ENCODE measurements at regions not wholly inside any gene's neighbourhood (a gene's known extent, or its start where the extent isn't known, plus 50 kb on each side); places are given as distances from the start of the nearest gene placed in this dataset.

DNA sequence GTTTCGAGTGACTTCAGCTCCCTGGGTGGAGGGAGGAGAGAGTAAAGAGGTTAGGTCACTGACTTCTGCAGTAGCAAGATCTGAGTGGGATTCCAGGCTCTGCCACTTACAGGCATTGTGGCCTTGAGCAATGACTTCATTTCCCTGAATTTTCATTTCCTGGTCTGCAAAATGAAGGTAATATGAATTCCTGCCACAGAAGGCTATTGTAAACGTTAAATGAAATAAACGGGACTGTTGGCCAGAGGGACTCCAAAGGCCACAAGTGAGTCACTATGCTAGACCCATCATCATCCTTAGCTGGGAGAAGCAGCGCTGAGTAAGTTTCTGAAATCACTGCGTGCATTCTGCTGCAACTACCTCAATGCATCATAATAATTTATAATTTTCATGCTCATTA lies 807.8 kb downstream of the AACS start:
- Histone ChIP-seq H3K9me3 (peaks cover 0 to 27% (median 2%) of the 10 kb centered on the region in 8 donors), H3K27ac (peak overlapping the region in 7 of 8 donors; percentile 54 to 73 (median 67)), H3K36me3 (no peaks in the 10 kb centered on the region), H3K4me3 (no peak overlapping the region), H3K27me3 (replicated peaks in 1 of 7) (no peaks in the 10 kb centered on the region), H3K4me1 (no peaks in the 10 kb centered on the region)
- no peak for DNase-seq
- 56 to 69% (median 63%) methylated on average over 5 of the region's 5 CpGs for WGBS, 5 donors
- TF ChIP-seq, protein P1, sequence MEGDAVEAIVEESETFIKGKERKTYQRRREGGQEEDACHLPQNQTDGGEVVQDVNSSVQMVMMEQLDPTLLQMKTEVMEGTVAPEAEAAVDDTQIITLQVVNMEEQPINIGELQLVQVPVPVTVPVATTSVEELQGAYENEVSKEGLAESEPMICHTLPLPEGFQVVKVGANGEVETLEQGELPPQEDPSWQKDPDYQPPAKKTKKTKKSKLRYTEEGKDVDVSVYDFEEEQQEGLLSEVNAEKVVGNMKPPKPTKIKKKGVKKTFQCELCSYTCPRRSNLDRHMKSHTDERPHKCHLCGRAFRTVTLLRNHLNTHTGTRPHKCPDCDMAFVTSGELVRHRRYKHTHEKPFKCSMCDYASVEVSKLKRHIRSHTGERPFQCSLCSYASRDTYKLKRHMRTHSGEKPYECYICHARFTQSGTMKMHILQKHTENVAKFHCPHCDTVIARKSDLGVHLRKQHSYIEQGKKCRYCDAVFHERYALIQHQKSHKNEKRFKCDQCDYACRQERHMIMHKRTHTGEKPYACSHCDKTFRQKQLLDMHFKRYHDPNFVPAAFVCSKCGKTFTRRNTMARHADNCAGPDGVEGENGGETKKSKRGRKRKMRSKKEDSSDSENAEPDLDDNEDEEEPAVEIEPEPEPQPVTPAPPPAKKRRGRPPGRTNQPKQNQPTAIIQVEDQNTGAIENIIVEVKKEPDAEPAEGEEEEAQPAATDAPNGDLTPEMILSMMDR (IDR thresholded peaks at IDR 0.05 in 8 of 11, conservative IDR thresholded peaks at IDR 0.05 in 3 of 11) = peak in 4 of 11 experiments; percentile 8 to 18 (median 14)
- TF ChIP-seq POLR2A (IDR thresholded peaks at IDR 0.05) (no peak), POLR2AphosphoS5 (IDR thresholded peaks at IDR 0.05) (peak in 1 of 3 donors; percentile 39)
- intact Hi-C loops (cut with DNase I; ENCODE audit: low total_unique reads) = no loop called here

DNA sequence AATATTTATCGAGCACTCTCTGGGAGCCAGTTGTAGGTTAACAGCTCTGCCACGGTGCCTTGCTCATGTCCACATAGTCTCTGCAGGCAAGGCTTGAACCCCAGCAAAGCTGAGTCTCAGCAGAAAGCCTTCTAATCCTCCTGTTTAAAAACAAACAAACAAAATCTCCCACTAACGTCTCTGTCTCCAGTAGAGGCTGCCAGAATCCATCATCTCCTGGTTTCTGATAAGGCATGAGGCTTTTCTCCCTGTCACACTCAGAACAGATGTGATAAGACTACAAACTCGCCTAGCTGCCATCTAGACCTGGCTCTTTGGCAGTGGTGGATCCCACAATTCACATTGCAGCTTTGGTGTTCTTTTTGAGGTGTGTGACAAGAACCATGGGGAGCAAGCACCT lies 813.2 kb downstream of the AACS start:
- no peak for DNase-seq
- Histone ChIP-seq H3K27ac (no peak overlapping the region), H3K9me3 (peaks cover 0 to 11% (median 0%) of the 10 kb centered on the region in 8 donors), H3K36me3 (no peaks in the 10 kb centered on the region), H3K4me1 (no peaks in the 10 kb centered on the region), H3K27me3 (replicated peaks in 1 of 7) (no peaks in the 10 kb centered on the region), H3K4me3 (no peak overlapping the region)
- 35 to 52% (median 38%) methylated on average over 4 of the region's 4 CpGs for WGBS, 5 donors
- intact Hi-C loops (cut with DNase I; ENCODE audit: low total_unique reads) = no loop called here
- TF ChIP-seq, protein P1 (IDR thresholded peaks at IDR 0.05 in 8 of 11, conservative IDR thresholded peaks at IDR 0.05 in 3 of 11) = no peak
- TF ChIP-seq POLR2A (IDR thresholded peaks at IDR 0.05) (no peak), POLR2AphosphoS5 (IDR thresholded peaks at IDR 0.05) (no peak)

DNA sequence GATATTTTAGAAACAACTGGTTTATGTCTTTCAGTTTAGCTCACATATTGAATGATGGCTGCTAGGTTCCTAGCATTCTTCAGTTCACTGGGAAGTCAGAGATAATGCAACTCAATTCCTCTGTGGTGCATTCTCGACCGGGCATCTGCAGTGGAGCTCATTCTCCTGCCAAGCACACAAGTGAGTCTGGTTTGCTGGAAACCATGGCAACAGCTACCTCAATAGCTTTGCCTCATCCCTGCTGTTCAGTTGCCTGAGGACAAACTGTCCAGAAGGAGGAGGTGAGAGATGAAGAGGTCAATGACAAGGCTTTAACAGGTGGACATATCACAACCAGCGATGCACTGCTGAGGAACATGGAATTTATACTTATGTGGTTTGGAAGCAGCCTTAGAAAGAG lies 816.9 kb downstream of the AACS start:
- no peak for DNase-seq
- H3K4me3 ChIP-seq = no peak overlapping the region
- TF ChIP-seq POLR2A (IDR thresholded peaks at IDR 0.05) = no peak
- H3K36me3 ChIP-seq = no peaks in the 10 kb centered on the region
- no peaks in the 10 kb centered on the region for H3K27me3 ChIP-seq (replicated peaks in 1 of 7)
- WGBS, 5 donors = 45 to 83% (median 65%) methylated on average over 3 of the region's 3 CpGs
- peaks cover 0 to 12% (median 0%) of the 10 kb centered on the region in 8 donors for H3K9me3 ChIP-seq
- no peaks in the 10 kb centered on the region for H3K4me1 ChIP-seq
- H3K27ac ChIP-seq = no peak overlapping the region
- intact Hi-C loops (cut with DNase I; ENCODE audit: low total_unique reads) = no loop called here

DNA sequence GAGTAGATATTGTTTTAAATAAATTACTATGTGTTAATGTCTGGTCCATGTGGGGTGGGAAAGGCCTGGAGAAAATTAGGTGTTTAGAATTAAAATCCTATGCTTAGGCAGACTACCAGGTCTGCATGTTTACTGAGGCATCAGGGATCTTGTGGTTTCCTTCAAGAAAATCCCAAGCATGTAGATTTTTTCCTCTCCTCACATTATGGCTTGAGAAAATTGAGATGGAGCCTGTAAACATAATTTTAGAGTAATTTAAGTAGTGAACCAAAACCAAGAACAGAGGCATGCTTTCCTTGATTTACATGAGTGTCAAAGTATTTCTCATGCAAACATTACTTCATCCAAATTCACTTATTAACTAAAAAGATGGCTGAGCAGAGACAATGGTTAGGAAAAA lies 823.7 kb downstream of the AACS start:
- TF ChIP-seq, protein P1 (IDR thresholded peaks at IDR 0.05 in 8 of 11, conservative IDR thresholded peaks at IDR 0.05 in 3 of 11) = no peak
- TF ChIP-seq POLR2A (IDR thresholded peaks at IDR 0.05) (no peak), POLR2AphosphoS5 (IDR thresholded peaks at IDR 0.05) (no peak)
- intact Hi-C loops (cut with DNase I; ENCODE audit: low total_unique reads) = no loop called here
- no peaks in the 10 kb centered on the region for H3K27me3 ChIP-seq (replicated peaks in 1 of 7)
- H3K9me3 ChIP-seq = peaks cover 0 to 14% (median 0%) of the 10 kb centered on the region in 8 donors
- no peak for DNase-seq
- no peaks in the 10 kb centered on the region for H3K36me3 ChIP-seq
- no peak overlapping the region for H3K4me3 ChIP-seq
- H3K4me1 ChIP-seq = no peaks in the 10 kb centered on the region
- H3K27ac ChIP-seq = no peak overlapping the region

DNA sequence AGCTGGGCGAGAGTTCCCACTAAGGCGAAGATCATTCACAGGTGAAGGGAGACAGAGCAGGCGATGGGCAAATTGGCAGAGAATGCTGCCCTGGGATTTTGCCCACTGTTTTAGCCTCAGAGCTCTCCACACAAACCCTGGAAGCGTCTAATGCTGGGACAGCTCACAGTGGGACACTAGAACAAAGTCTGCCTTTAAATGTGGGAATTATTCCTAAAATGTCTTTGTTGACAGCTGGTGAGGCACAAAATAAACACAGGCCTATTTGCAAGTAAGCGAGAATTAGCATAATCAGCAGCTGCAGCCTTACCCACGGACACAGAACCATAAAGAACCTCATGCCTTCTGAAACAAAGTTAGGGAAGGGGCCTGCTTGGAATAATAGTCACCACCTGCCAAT lies 824.5 kb downstream of the AACS start:
- H3K36me3 ChIP-seq = no peaks in the 10 kb centered on the region
- no peaks in the 10 kb centered on the region for H3K4me1 ChIP-seq
- H3K4me3 ChIP-seq = no peak overlapping the region
- intact Hi-C loops (cut with DNase I; ENCODE audit: low total_unique reads) = no loop called here
- TF ChIP-seq, protein P1 (IDR thresholded peaks at IDR 0.05 in 8 of 11, conservative IDR thresholded peaks at IDR 0.05 in 3 of 11) = no peak
- TF ChIP-seq POLR2AphosphoS5 (IDR thresholded peaks at IDR 0.05) = no peak
- TF ChIP-seq POLR2A (IDR thresholded peaks at IDR 0.05) = no peak
- no peaks in the 10 kb centered on the region for H3K27me3 ChIP-seq (replicated peaks in 1 of 7)
- no peak for DNase-seq
- no peak overlapping the region for H3K27ac ChIP-seq
- H3K9me3 ChIP-seq = peaks cover 0 to 10% (median 0%) of the 10 kb centered on the region in 8 donors
- 52 to 60% (median 56%) methylated on average over 6 of the region's 6 CpGs for WGBS, 5 donors
